ENCODE measurements at regions not wholly inside any gene's neighbourhood (a gene's known extent, or its start where the extent isn't known, plus 50 kb on each side); places are given as distances from the start of the nearest gene placed in this dataset.

DNA sequence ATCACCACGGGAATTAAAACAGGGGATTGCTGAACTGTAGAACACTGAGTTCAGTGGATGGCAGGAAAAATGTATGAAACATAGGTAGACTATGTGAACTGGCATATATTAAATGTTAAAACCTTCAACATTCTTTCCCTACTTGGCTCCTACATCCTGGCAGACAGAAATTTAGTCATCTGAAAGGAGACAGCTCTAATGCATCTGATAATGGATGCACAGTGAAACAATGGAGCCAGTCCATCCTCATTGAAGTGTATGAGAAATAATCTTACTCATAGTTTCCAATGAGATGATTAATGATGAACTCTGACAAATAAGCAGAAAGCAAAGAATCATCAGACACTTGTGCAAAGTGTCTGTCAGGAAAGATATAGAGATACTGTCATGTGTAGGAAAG, 1629.7 kb upstream of the TMEFF2 start:
- no peak for DNase-seq (ENCODE audit: low spot score)
- Histone ChIP-seq H3K4me3 (no peak overlapping the region), H3K9me2 (replicated peaks; ENCODE audit: insufficient read depth) (no peaks in the 10 kb centered on the region), H3K4me2 (no peak overlapping the region), H2AFZ (no peak overlapping the region), H4K20me1 (ENCODE audit: insufficient read depth, poor library complexity, severe bottlenecking) (no peaks in the 10 kb centered on the region), H3K27ac (no peak overlapping the region), H3K9me3 (ENCODE audit: low read depth) (no peaks in the 10 kb centered on the region), H3K4me1 (ENCODE audit: insufficient read depth) (no peaks in the 10 kb centered on the region), H3K36me3 (replicated peaks; ENCODE audit: insufficient read depth, low read depth) (no peaks in the 10 kb centered on the region), H3K79me2 (no peaks in the 10 kb centered on the region), H3K27me3 (no peaks in the 10 kb centered on the region)
- WGBS (ENCODE audit: low lambda C conversion rate, missing lambda C conversion rate), result 84% methylated on average over 1 of the region's 1 CpG
- TF ChIP-seq EZH2 (IDR thresholded peaks at IDR 0.05; ENCODE audit: borderline replicate concordance) (no peak), EZH2phosphoT487 (IDR thresholded peaks at IDR 0.05; ENCODE audit: low read depth, severe bottlenecking, unreplicated experiment) (no peak), CTCF (IDR thresholded peaks at IDR 0.05; ENCODE audit: poor library complexity) (no peak)

- WGBS (ENCODE audit: low lambda C conversion rate, missing lambda C conversion rate), result 93% methylated on average over 5 of the region's 5 CpGs
- H3K27me3 ChIP-seq, result no peaks in the 10 kb centered on the region
- no peak for DNase-seq (ENCODE audit: low spot score)
- H3K4me3 ChIP-seq, result no peak overlapping the region
- no peak overlapping the region for H2AFZ ChIP-seq
- no peaks in the 10 kb centered on the region for H3K9me2 ChIP-seq (replicated peaks; ENCODE audit: insufficient read depth)
- no peaks in the 10 kb centered on the region for H3K9me3 ChIP-seq (ENCODE audit: low read depth)
- no peaks in the 10 kb centered on the region for H3K36me3 ChIP-seq (replicated peaks; ENCODE audit: insufficient read depth, low read depth)
- H3K4me1 ChIP-seq (ENCODE audit: insufficient read depth), result no peaks in the 10 kb centered on the region
- H4K20me1 ChIP-seq (ENCODE audit: insufficient read depth, poor library complexity, severe bottlenecking), result no peaks in the 10 kb centered on the region
- H3K79me2 ChIP-seq, result no peaks in the 10 kb centered on the region
- no peak for TF ChIP-seq EZH2phosphoT487 (IDR thresholded peaks at IDR 0.05; ENCODE audit: low read depth, severe bottlenecking, unreplicated experiment)
- TF ChIP-seq CTCF (IDR thresholded peaks at IDR 0.05; ENCODE audit: poor library complexity), result no peak
- TF ChIP-seq EZH2 (IDR thresholded peaks at IDR 0.05; ENCODE audit: borderline replicate concordance), result no peak
- no peak overlapping the region for H3K4me2 ChIP-seq
- no peak overlapping the region for H3K27ac ChIP-seq
Measured at GRCh38 chr2:193818801-193819499, 1624.2 kb upstream of the TMEFF2 start.

DNA sequence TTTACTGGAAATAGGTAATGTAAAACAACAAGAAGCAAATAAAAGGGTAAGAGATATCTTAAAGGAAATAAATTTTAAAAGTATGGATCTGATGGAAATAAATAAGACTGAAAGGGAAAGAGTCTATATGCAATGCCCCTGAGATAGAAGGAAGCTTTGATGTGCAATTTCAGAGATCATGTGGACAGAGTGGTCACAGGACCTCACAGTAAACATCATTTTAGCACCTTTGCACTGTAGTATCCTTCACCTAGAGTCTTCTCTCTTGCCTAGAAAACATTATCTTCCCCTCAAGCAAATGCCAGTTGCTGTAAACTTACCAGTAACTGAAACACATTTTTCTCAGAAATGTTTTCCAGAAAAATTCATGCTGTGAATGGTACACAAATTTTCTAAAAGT, 1621.3 kb upstream of the TMEFF2 start:
- Histone ChIP-seq H3K27me3 (no peaks in the 10 kb centered on the region), H3K36me3 (replicated peaks; ENCODE audit: insufficient read depth, low read depth) (no peaks in the 10 kb centered on the region), H3K9me2 (replicated peaks; ENCODE audit: insufficient read depth) (no peaks in the 10 kb centered on the region), H3K4me1 (ENCODE audit: insufficient read depth) (no peaks in the 10 kb centered on the region), H4K20me1 (ENCODE audit: insufficient read depth, poor library complexity, severe bottlenecking) (no peaks in the 10 kb centered on the region), H3K79me2 (no peaks in the 10 kb centered on the region), H3K27ac (no peak overlapping the region), H3K4me3 (no peak overlapping the region), H2AFZ (no peak overlapping the region), H3K9me3 (ENCODE audit: low read depth) (no peaks in the 10 kb centered on the region), H3K4me2 (no peak overlapping the region)
- TF ChIP-seq EZH2 (IDR thresholded peaks at IDR 0.05; ENCODE audit: borderline replicate concordance) (no peak), CTCF (IDR thresholded peaks at IDR 0.05; ENCODE audit: poor library complexity) (no peak), EZH2phosphoT487 (IDR thresholded peaks at IDR 0.05; ENCODE audit: low read depth, severe bottlenecking, unreplicated experiment) (no peak)
- no peak for DNase-seq (ENCODE audit: low spot score)

Measured in hepatocyte (in vitro differentiated cells).